Ishikawa (cell line): ENCODE measurements at regions not wholly inside any gene's neighbourhood (a gene's known extent, or its start where the extent isn't known, plus 50 kb on each side); places are given as distances from the start of the nearest gene placed in this dataset.

ENCODE experiments used
- CEBPB ChIP-seq: IDR thresholded peaks from 2 replicates; pipeline ENCODE4 v1.6.1; 2012
- CREB1 ChIP-seq: IDR thresholded peaks from 2 replicates; pipeline ENCODE4 v1.6.1; 2012; ENCODE audit warnings: low read depth
- EP300 ChIP-seq: IDR thresholded peaks from 2 replicates; pipeline ENCODE4 v1.6.1; 2012; ENCODE audit warnings: borderline replicate concordance
- FOXM1 ChIP-seq: IDR thresholded peaks from 2 replicates; pipeline ENCODE4 v1.6.1; 2012; ENCODE audit warnings: low read depth, borderline replicate concordance
- MAX ChIP-seq: IDR thresholded peaks from 2 replicates; pipeline ENCODE4 v1.6.1; 2012
- NFIC ChIP-seq: IDR thresholded peaks from 2 replicates; pipeline ENCODE4 v1.6.1; 2012
- RAD21 ChIP-seq: IDR thresholded peaks from 2 replicates; pipeline ENCODE4 v1.6.1; 2012; ENCODE audit warnings: low read depth
- REST ChIP-seq: IDR thresholded peaks from 2 replicates; pipeline ENCODE4 v1.6.1; 2012; ENCODE audit warnings: low read depth, mild to moderate bottlenecking
- TAF1 ChIP-seq: IDR thresholded peaks from 2 replicates; pipeline ENCODE4 v1.6.1; 2012; ENCODE audit warnings: low read depth, mild to moderate bottlenecking
- TCF12 ChIP-seq: IDR thresholded peaks from 2 replicates; pipeline ENCODE4 v1.6.1; 2012; ENCODE audit warnings: low read depth
- YY1 ChIP-seq: IDR thresholded peaks from 2 replicates; pipeline ENCODE4 v1.6.1; 2012; ENCODE audit warnings: low read depth
- ZBTB7A ChIP-seq: IDR thresholded peaks from 2 replicates; pipeline ENCODE4 v1.6.1; 2012; ENCODE audit warnings: low read depth

GRCh38 chrX:63930140-63930539 is 145.1 kb upstream of the ARHGEF9 start:
- TF ChIP-seq CREB1 = no peak
- TF ChIP-seq MAX = no peak
- TF ChIP-seq TAF1 = no peak
- TF ChIP-seq CEBPB = no peak
- TF ChIP-seq ZBTB7A = no peak
- TF ChIP-seq YY1 = no peak
- TF ChIP-seq FOXM1 = no peak
- TF ChIP-seq RAD21 = peak; percentile 61
- no peak for TF ChIP-seq REST
- TF ChIP-seq NFIC = no peak
- TF ChIP-seq EP300 = no peak
- no peak for TF ChIP-seq TCF12
